GM21529 (cell line): ENCODE measurements at regions not wholly inside any gene's neighbourhood (a gene's known extent, or its start where the extent isn't known, plus 50 kb on each side); places are given as distances from the start of the nearest gene placed in this dataset.

Experiments used
- ATAC-seq: cut with Tn5 transposase; IDR thresholded peaks from one replicate; pipeline ENCODE4 v1.9.1; 2021; ENCODE audit not compliant: unreplicated experiment

- no peak for ATAC-seq
Observed at GRCh38 chr14:85301506-85301905, 228.4 kb upstream of the FLRT2 start.

- ATAC-seq: no peak
Observed at GRCh38 chr14:85306024-85306423, 223.9 kb upstream of the FLRT2 start.

- ATAC-seq: no peak
Observed at GRCh38 chr14:85308531-85309300, 221.2 kb upstream of the FLRT2 start.

- no peak for ATAC-seq
Observed at GRCh38 chr14:85310491-85311272, 219.3 kb upstream of the FLRT2 start.

- ATAC-seq: no peak
Observed at GRCh38 chr14:85313560-85314207, 216.3 kb upstream of the FLRT2 start.

GRCh38 chr14:85315290-85315689, 214.7 kb upstream of the FLRT2 start:
- no peak for ATAC-seq

- ATAC-seq: no peak
Observed at GRCh38 chr14:85315733-85316290, 214.1 kb upstream of the FLRT2 start.

- no peak for ATAC-seq
Observed at GRCh38 chr14:85316701-85317410, 213.1 kb upstream of the FLRT2 start.

- no peak for ATAC-seq
Observed at GRCh38 chr14:85317491-85318021, 212.4 kb upstream of the FLRT2 start.

- ATAC-seq: no peak
Observed at GRCh38 chr14:85319101-85319500, 210.8 kb upstream of the FLRT2 start.

GRCh38 chr14:85319998-85320630, 209.8 kb upstream of the FLRT2 start:
- ATAC-seq: no peak

- ATAC-seq: no peak
Observed at GRCh38 chr14:85325134-85326017, 204.6 kb upstream of the FLRT2 start.

- no peak for ATAC-seq
Observed at GRCh38 chr14:85332401-85332800, 197.5 kb upstream of the FLRT2 start.

GRCh38 chr14:85333313-85333712, 196.6 kb upstream of the FLRT2 start:
- ATAC-seq: no peak

- ATAC-seq: no peak
Observed at GRCh38 chr14:85333841-85334240, 196.1 kb upstream of the FLRT2 start.

- no peak for ATAC-seq
Observed at GRCh38 chr14:85334316-85334715, 195.6 kb upstream of the FLRT2 start.

- no peak for ATAC-seq
Observed at GRCh38 chr14:85336257-85336656, 193.7 kb upstream of the FLRT2 start.

GRCh38 chr14:85336817-85337216, 193.1 kb upstream of the FLRT2 start:
- ATAC-seq: no peak

- no peak for ATAC-seq
Observed at GRCh38 chr14:85338895-85339294, 191.0 kb upstream of the FLRT2 start.
